ENCODE measurements at regions not wholly inside any gene's neighbourhood (a gene's known extent, or its start where the extent isn't known, plus 50 kb on each side); places are given as distances from the start of the nearest gene placed in this dataset.

DNA sequence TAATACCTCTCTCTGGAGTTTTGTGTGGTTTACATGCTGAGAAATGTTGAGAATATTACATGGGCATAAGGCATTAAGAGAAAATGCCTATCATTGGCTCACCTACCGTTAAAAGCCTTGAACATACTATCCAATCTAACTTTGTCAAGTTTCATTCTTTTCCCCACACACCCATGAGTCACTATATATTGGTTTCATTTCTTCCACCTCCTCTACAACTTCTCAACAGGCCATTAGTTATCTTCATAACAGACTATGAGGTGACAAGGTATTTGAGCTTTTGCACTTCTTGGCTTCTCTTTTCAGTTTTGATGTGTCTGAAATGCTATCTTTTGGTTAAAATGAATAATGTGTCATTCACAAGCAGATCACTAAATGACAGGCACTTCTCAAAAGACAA lies 288.0 kb downstream of the KCNN2 start:
- no peak for DNase-seq

DNA sequence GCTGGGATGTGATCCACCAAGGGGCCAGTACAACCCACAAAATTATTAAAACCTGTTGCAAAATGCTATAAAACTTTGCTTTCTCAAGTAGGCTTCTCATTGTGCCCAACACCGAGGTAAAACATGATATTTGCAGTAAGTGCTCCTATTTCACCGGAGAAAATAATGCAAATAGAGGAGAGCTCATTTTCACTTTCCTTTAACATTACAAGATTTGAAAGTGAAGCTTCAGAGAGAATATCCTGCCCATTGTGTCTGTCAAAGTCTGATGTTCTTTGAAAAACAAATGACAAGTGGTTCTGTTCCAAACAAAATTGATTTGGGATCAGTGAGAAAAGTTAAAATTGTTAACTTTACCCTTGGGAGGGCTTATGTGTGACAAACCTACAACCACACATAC lies 287.1 kb downstream of the KCNN2 start:
- DNase-seq: no peak

DNA sequence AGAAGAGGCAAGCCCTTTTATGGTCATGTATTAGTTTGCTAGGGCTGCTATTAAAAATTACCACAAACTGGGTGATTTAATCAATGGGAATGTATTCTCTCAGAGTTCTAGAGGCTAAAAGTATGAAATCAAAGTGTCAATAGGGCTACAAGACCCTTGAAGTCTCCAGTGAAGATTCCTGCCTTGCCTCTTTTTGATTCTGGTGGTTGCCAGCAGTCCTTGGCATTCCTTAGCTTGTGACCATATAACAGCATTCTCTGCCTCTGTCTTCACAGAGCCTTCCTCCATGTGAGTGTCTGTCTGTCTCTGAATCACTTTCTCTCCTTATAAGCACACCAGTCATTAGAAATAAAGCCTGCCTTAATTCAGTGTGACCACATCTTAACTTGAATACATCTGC lies 282.7 kb downstream of the KCNN2 start:
- no peak for DNase-seq

DNA sequence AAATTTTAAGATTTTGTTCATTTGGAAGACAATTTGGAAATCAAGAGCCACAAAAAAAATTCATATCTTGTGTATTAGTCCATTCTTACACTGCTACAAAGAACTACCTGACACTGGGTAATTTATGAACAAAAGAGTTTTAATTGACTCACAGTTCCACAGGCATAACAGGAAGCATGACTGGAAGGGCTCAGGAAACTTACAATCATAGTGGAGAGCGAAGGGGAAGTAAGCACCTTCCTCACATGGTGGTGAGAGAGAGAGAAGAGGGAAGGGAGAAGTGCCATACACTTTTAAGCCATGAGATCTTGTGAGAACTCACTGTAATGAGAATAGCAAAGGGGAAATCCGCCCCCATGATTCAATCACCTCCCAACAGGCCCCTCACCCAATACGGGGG lies 274.4 kb downstream of the KCNN2 start:
- no peak for DNase-seq

DNA sequence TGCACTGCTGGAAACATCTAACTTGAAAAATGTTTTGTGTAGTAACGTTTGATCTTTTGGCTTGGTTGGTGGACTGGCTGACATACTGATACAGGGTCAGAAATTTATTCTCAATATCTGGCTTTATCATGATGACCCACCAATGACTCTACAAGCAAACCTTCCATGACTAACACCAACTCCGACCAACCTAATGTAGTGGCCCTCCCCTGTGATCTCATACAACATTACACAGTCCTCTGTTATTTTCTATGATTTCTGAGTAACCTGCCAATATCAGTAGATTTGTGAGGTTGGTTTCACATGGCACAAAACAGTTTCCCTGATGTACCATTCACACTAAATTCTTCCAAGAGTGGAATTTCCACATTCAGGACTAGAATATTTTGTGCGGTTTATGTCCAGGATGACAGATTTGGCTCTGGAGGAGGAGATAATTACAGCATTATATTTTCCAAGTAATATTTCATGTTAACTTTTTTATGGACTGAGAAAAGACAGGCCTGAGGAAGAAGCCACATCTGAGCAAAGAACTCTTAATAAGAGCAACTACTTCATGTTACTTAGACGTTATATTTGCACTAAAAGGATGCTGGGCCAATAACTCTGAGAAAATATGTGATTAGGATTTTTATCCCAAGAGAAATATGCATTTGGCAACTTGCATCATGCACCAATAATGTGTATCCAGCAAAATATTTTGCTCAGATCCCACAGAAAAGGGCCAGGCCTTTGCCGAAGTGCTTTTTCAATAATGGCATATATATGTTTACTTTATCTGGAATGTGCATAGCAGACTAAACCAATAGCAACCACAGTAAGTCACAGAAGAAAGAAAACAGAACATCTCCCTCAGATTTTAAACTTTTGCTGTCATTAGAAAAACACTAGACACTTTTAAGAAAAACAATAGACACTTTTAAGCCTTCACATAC lies 273.4 kb downstream of the KCNN2 start:
- DNase-seq: no peak

DNA sequence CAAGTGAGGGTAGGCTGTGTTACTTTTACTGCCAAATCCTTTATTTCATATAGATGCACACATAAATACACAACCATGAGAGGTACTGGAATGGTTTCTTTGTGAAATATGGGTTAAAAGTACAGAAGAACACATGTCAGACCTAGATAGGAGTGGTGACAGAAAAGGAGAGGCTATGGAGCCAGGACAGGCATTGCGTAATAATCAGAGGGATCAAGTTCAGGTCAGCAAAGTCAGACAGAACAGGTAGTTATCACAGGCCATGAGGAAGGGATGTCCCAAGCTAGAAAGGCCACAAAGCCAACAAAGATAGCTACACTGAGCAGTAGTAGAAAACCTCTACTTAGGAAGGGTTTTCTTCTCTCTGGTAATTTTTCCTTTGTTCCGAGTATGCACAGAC lies 272.6 kb downstream of the KCNN2 start:
- no peak for DNase-seq

DNA sequence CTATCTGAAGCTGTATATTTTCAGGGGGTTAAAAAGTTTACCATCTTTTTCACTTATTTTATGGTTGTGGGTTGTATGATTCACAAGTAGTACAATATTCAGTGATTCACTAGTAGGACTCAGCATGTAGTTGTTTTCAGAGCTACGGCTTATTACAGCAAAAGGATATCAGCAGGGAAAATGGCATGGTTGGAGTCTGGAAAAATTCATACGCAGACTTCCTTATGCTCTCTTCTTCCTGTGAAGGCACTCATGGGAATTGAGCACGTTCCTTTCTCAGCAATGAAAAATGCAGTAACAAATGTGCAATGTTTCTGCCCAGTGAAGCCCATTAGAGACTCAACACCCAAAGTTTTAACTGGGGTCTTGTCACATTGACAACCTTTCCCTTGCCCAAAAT lies 250.5 kb downstream of the KCNN2 start:
- DNase-seq: no peak

DNA sequence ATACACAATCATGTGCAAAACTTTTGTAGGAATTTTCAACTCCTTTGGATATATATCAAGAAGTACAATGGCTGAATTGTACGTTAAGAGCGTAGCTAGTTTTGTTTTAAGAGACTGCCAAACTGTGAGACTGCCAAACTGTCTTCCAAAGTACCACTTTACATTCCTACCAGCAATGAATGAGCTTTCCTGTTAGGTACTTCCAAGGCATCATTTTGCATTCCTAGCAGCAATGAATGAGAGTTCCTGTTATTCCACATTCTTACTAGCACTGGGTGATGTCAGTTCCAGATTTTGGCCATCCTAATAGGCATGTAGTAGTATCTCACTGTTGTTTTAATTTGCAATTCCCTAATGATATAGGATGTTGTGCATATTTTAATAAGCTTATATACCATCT lies 219.3 kb downstream of the KCNN2 start:
- no peak for DNase-seq

DNA sequence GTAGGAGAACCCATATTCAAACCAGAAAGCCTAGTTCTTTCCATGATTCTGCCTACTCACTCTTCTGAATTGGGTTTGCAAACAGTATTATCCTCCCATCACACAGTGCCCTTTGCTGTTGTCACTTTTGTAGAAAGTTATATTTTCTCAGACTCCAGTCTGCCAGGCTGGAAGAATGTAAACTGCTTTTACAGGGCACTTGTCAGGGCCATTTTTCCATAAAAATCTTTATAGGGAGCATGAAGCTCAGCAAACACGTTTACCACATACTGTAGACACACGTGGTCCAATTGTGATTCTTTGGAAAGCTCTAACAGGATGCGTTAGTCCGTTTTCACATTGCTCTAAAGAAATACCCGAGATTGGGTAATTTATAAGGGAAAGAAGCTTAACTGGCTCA lies 204.0 kb downstream of the KCNN2 start:
- DNase-seq: no peak

DNA sequence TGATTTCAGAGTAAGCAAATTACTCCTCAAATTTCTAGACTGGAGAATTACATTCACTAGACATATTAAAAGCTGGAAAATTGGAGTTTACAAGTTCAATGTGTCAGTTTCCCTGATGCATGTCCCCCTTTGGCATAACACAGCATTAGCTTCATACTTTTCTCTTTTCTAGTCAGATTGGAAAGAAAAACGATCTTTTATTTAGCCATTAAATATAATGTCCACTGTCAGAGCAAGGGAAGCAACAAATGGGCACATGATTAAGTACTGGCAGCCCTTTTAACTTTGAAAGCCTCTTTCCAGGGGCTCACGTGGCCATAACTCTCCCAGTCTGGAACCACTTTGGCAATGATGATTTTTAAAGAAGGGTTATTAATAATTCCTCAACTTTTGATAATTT lies 203.3 kb downstream of the KCNN2 start:
- no peak for DNase-seq

DNA sequence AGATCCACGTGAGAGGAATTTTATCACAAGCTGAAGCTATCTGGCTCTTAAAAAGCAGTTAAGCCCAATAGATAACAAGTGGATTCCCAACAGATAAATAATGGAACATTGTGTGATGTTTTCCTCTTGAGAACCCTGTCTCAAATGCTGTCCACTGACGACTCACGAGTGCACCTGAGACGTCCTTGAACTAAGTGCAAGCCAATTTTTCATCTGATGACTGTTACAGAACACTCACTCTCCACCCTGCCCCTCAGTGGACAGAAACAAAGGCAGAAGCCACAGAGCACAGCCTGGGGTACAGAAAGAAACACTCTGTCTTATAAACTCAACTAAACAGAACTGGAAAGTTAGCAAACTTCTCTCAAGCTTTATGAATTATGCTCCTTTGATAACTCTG lies 199.5 kb downstream of the KCNN2 start:
- DNase-seq: no peak
